Right lobe of liver (tissue), 4 donors: ENCODE measurements at regions not wholly inside any gene's neighbourhood (a gene's known extent, or its start where the extent isn't known, plus 50 kb on each side); places are given as distances from the start of the nearest gene placed in this dataset.

ENCODE experiments used
- CTCF ChIP-seq, 4 donors: fragments of 200-600 bp in 3 of 4; fragments of 450-650 bp in 1 of 4; IDR thresholded peaks; one replicate each; pipeline versions ENCODE4 v1.5.1 to v1.8.0; 2016 to 2022; ENCODE audit warnings: antibody characterized with exemption in 4 of 4, mild to moderate bottlenecking in 2 of 4
- POLR2A ChIP-seq: fragments of 450-650 bp; IDR thresholded peaks from one replicate; pipeline ENCODE4 v1.6.1; 2017; ENCODE audit warnings: antibody characterized with exemption, mild to moderate bottlenecking
- donor health status: DM: no; HTN: no; CAD: no.
- donor health status: DM: no; HTN: no; CAD: no.
- donor health status: DM: no; HTN: yes; CAD: no.

GRCh38 chr11:28961726-28962125 is 853.5 kb downstream of the METTL15 start:
- no peak for TF ChIP-seq CTCF (IDR thresholded peaks at IDR 0.05)
- no peak for TF ChIP-seq POLR2A
